K562 (cell line): ENCODE measurements at regions not wholly inside any gene's neighbourhood (a gene's known extent, or its start where the extent isn't known, plus 50 kb on each side); places are given as distances from the start of the nearest gene placed in this dataset.

Experiments
- ADNP ChIP-seq: fragments of 200-800 bp; sonication (Bioruptor generic); IDR thresholded peaks from 2 replicates; pipeline ENCODE4 v1.6.1; 2016; ENCODE audit warnings: missing genetic modification characterization, missing compliant biosample characterization
- ASH1L ChIP-seq: fragments of 450-650 bp; IDR thresholded peaks from 2 replicates; pipeline ENCODE4 v1.6.1; 2018; ENCODE audit warnings: borderline replicate concordance, mild to moderate bottlenecking, low read depth; ENCODE audit not compliant: partially characterized antibody
- ATF1 ChIP-seq, 2 experiments: fragments of 450-650 bp in 1 of 2; IDR thresholded peaks; 2 replicates each; pipeline ENCODE4 v1.6.1; 2016; ENCODE audit warnings: missing compliant biosample characterization in 1 of 2, missing genetic modification characterization in 1 of 2
- CEBPG ChIP-seq, 3 experiments: fragments of 200-800 bp in 1 of 3; sonication (Bioruptor generic) in 1 of 3; sonication (generic) in 1 of 3; formaldehyde crosslinking in 1 of 3; IDR thresholded peaks in 2 of 3; conservative IDR thresholded peaks in 1 of 3; 2 replicates each; pipeline versions ENCODE4 v1.6.1 to v1.8.0; 2016 to 2022; ENCODE audit warnings: missing compliant biosample characterization in 2 of 3, missing genetic modification characterization in 2 of 3, mild to moderate bottlenecking in 1 of 3, missing genetic modification reagents in 1 of 3
- DNMT1 ChIP-seq: fragments of 450-650 bp; IDR thresholded peaks from 2 replicates; pipeline ENCODE4 v1.6.1; 2016; ENCODE audit warnings: antibody characterized with exemption, mild to moderate bottlenecking
- GTF2A2 ChIP-seq: IDR thresholded peaks from 2 replicates; pipeline ENCODE4 v1.6.1; 2016; ENCODE audit warnings: mild to moderate bottlenecking, missing genetic modification characterization, missing compliant biosample characterization
- MCM2 ChIP-seq: fragments of 450-650 bp; IDR thresholded peaks from 2 replicates; pipeline ENCODE4 v1.6.1; 2017; ENCODE audit warnings: low read depth, mild to moderate bottlenecking
- PPARD ChIP-seq: fragments of 250-450 bp; sonication (Bioruptor Pico); IDR thresholded peaks from 2 replicates; pipeline ENCODE4 v1.8.0; 2022; ENCODE audit warnings: inconsistent platforms, mild to moderate bottlenecking, moderate library complexity
- PTBP1 ChIP-seq: fragments of 200-400 bp; formaldehyde crosslinking; IDR thresholded peaks from 2 replicates; pipeline ENCODE4 v1.6.1; 2017; ENCODE audit warnings: low read depth, low read length
- RNF2 ChIP-seq: sonication (generic); IDR thresholded peaks from 2 replicates; pipeline ENCODE4 v1.6.1; 2016
- SMARCA5 ChIP-seq: fragments of 450-650 bp; IDR thresholded peaks from 2 replicates; pipeline ENCODE4 v1.6.1; 2016
- SPI1 ChIP-seq: IDR thresholded peaks from 2 replicates; pipeline ENCODE4 v1.6.1; 2011; ENCODE audit warnings: low read depth, low read length, control low read depth, borderline replicate concordance
- ZBTB40 ChIP-seq, 2 experiments: fragments of 450-650 bp in 1 of 2; sonication (generic) in 1 of 2; formaldehyde crosslinking in 1 of 2; IDR thresholded peaks; 2 replicates each; pipeline versions ENCODE4 v1.7.1 to v1.9.0; 2016 to 2022; ENCODE audit warnings: inconsistent platforms in 1 of 2, mild to moderate bottlenecking in 1 of 2, missing genetic modification reagents in 1 of 2
- ZNF133 ChIP-seq: fragments of 250-450 bp; sonication (Bioruptor Pico); IDR thresholded peaks from 2 replicates; pipeline ENCODE4 v1.4.0; 2020; ENCODE audit warnings: mild to moderate bottlenecking
- ZNF280B ChIP-seq: fragments of 250-450 bp; sonication (Bioruptor Pico); IDR thresholded peaks from 2 replicates; pipeline ENCODE4 v1.5.1; 2021; ENCODE audit warnings: mild to moderate bottlenecking
- ZNF551 ChIP-seq: fragments of 250-450 bp; sonication (Bioruptor Pico); IDR thresholded peaks from 2 replicates; pipeline ENCODE4 v1.5.0; 2021; ENCODE audit warnings: mild to moderate bottlenecking, moderate library complexity
- ZNF57 ChIP-seq: fragments of 450-650 bp; formaldehyde crosslinking; IDR thresholded peaks from 2 replicates; pipeline ENCODE4 v1.4.0; 2020; ENCODE audit warnings: mild to moderate bottlenecking, moderate library complexity
- ZSCAN29 ChIP-seq: fragments of 450-650 bp; IDR thresholded peaks from 2 replicates; pipeline ENCODE4 v1.6.1; 2017

- TF ChIP-seq SMARCA5 (no peak), ZSCAN29 (no peak), ATF1 (CRISPR knock-in tag; IDR thresholded peaks at IDR 0.05) (no peak), ATF1 (tag; IDR thresholded peaks at IDR 0.05) (no peak), CEBPG (CRISPR knock-in tag; IDR thresholded peaks at IDR 0.05) (no peak), CEBPG (tag; conservative IDR thresholded peaks at IDR 0.05 in 1 of 2, IDR thresholded peaks at IDR 0.05 in 1 of 2) (no peak), ADNP (tag) (no peak), ASH1L (no peak), GTF2A2 (tag) (no peak), ZNF280B (no peak), SPI1 (peak; percentile 37; the same call in 1 of the 2 replicates), PPARD (CRISPR knock-in tag) (no peak), ZNF57 (CRISPR knock-in tag) (no peak), ZNF551 (CRISPR knock-in tag) (no peak), MCM2 (no peak), ZBTB40 (IDR thresholded peaks at IDR 0.05) (peak; percentile 65; the same call in 1 of the 2 replicates), ZBTB40 (CRISPR knock-in tag; IDR thresholded peaks at IDR 0.05) (no peak), RNF2 (peak; percentile 68; the same call in 1 of the 2 replicates), ZNF133 (no peak), DNMT1 (no peak), PTBP1 (no peak)
Observed at GRCh38 chr2:217218269-217219163, 358.7 kb upstream of the TNP1 start (continued).
